CD4-positive, alpha-beta T cell (primary cell): ENCODE measurements at regions not wholly inside any gene's neighbourhood (a gene's known extent, or its start where the extent isn't known, plus 50 kb on each side); places are given as distances from the start of the nearest gene placed in this dataset.

Experiments used
- ATAC-seq: fragments of 200-7000 bp; cut with Tn5 transposase; one replicate; pipeline ENCODE4 v1.10.0; 2022; ENCODE audit warnings: mild to moderate bottlenecking; ENCODE audit not compliant: poor library complexity
- CTCF ChIA-PET: fragments of 350-600 bp; sonication (Branson Sonifier 250); formaldehyde crosslinking; loops from one replicate; lab custom pipeline; 2021; ENCODE audit warnings: antibody characterized with exemption, inconsistent platforms; lab: Charles Lee
- POLR2A ChIA-PET: fragments of 350-600 bp; sonication (Branson Sonifier 250); formaldehyde crosslinking; loops from one replicate; lab custom pipeline; 2021; ENCODE audit warnings: antibody characterized with exemption, inconsistent platforms; lab: Charles Lee
- DNase-seq, 14 experiments: peaks; one replicate each; pipeline ENCODE4 v3.0.0-alpha.2; 2013 to 2020; ENCODE audit warnings: mixed read lengths in 2 of 14
- H3K27ac ChIP-seq, 2 donors: one replicate each; pipeline versions ENCODE4 v1.5.1 to v1.7.0; 2013; ENCODE audit warnings: low read length in 2 of 2, low read depth in 1 of 2, mild to moderate bottlenecking in 1 of 2
- H3K27me3 ChIP-seq, 2 experiments: 1 replicate in 1 of 2; 2 replicates in 1 of 2; pipeline versions ENCODE4 v1.6.1 to v1.7.0; 2013; ENCODE audit warnings: low read length in 2 of 2, control low read depth in 1 of 2, mild to moderate bottlenecking in 1 of 2, moderate library complexity in 1 of 2; ENCODE audit not compliant: insufficient read depth in 2 of 2, control insufficient read depth in 1 of 2
- H3K36me3 ChIP-seq: one replicate; pipeline ENCODE4 v1.6.1; 2013; ENCODE audit warnings: low read length, control low read depth; ENCODE audit not compliant: insufficient read depth
- H3K4me1 ChIP-seq: one replicate; pipeline ENCODE4 v1.6.1; 2013; ENCODE audit warnings: low read length, control low read depth; ENCODE audit not compliant: insufficient read depth
- H3K4me3 ChIP-seq: one replicate; pipeline ENCODE4 v1.5.1; 2013; ENCODE audit warnings: mild to moderate bottlenecking, low read length, moderate library complexity
- H3K9me3 ChIP-seq, 2 experiments: 1 replicate in 1 of 2; 2 replicates in 1 of 2; pipeline versions ENCODE4 v1.6.1 to v1.7.0; 2013; ENCODE audit warnings: low read length in 2 of 2, mild to moderate bottlenecking in 2 of 2, control low read depth in 1 of 2, moderate library complexity in 1 of 2; ENCODE audit not compliant: control insufficient read depth in 1 of 2, insufficient read depth in 1 of 2
- H3K27ac Mint-ChIP-seq: one replicate; pipeline ENCODE4 v1.8.0; 2020; ENCODE audit warnings: mixed read lengths
- H3K27me3 Mint-ChIP-seq: one replicate; pipeline ENCODE4 v1.8.0; 2021; ENCODE audit warnings: mixed read lengths
- H3K36me3 Mint-ChIP-seq: one replicate; pipeline ENCODE4 v1.8.0; 2021; ENCODE audit warnings: low read depth, mixed read lengths
- H3K4me1 Mint-ChIP-seq: one replicate; pipeline ENCODE4 v1.8.0; 2021; ENCODE audit warnings: low read depth, mixed read lengths
- H3K4me3 Mint-ChIP-seq: one replicate; pipeline ENCODE4 v1.8.0; 2020; ENCODE audit warnings: mild to moderate bottlenecking, mixed read lengths
- H3K9me3 Mint-ChIP-seq: one replicate; pipeline ENCODE4 v1.8.0; 2020; ENCODE audit warnings: mixed read lengths
- intact Hi-C, 2 experiments: fragments of 100-400 bp; cut with DNase I in 1 of 2; cut with micrococcal nuclease in 1 of 2; formaldehyde crosslinking; loops; one replicate each; pipeline versions ENCODE4 v1.15.1 to v1.9.0; 2023 to 2025; cut with DNase I, micrococcal nuclease
- TF ChIP-seq, protein P1 (sequence below): fragments of 200-600 bp; IDR thresholded peaks from one replicate; pipeline ENCODE4 v1.8.0; 2022; ENCODE audit warnings: antibody characterized with exemption, mild to moderate bottlenecking

DNA sequence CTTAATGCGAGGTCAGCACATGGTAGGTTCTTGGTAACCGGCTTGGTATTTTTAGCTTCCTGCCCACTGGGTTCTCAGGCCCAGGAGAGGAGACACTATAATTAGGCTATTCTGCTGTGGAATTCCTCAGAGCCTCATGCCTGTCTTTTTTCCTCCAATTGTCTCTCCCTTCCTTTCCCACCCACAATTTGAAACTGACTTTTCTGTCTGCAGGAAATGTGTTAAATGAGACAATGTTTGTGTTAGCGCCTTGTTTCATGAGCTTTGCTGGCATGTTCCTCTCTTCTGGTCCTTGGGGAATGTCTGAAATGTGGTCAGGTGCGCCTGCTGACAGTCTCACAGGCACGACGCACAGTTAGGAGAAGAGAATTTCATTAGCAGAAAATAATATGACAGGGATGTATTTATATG lies 223.6 kb upstream of the CTNNB1 start:
- Histone ChIP-seq H3K27me3 (no peaks in the 10 kb centered on the region), H3K36me3 (no peaks in the 10 kb centered on the region), H3K27ac (no peak overlapping the region), H3K4me1 (peaks cover 5% of the 10 kb centered on the region), H3K9me3 (no peaks in the 10 kb centered on the region), H3K4me3 (no peak overlapping the region)
- no peak overlapping the region for H3K4me3 Mint-ChIP-seq
- POLR2A ChIA-PET: no interaction called here
- CTCF ChIA-PET: no interaction called here
- no peaks in the 10 kb centered on the region for H3K36me3 Mint-ChIP-seq
- intact Hi-C loops: no loop called here
- peaks cover 8% of the 10 kb centered on the region for H3K4me1 Mint-ChIP-seq
- TF ChIP-seq, protein P1, sequence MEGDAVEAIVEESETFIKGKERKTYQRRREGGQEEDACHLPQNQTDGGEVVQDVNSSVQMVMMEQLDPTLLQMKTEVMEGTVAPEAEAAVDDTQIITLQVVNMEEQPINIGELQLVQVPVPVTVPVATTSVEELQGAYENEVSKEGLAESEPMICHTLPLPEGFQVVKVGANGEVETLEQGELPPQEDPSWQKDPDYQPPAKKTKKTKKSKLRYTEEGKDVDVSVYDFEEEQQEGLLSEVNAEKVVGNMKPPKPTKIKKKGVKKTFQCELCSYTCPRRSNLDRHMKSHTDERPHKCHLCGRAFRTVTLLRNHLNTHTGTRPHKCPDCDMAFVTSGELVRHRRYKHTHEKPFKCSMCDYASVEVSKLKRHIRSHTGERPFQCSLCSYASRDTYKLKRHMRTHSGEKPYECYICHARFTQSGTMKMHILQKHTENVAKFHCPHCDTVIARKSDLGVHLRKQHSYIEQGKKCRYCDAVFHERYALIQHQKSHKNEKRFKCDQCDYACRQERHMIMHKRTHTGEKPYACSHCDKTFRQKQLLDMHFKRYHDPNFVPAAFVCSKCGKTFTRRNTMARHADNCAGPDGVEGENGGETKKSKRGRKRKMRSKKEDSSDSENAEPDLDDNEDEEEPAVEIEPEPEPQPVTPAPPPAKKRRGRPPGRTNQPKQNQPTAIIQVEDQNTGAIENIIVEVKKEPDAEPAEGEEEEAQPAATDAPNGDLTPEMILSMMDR: no peak
- peaks cover 24% of the 10 kb centered on the region for H3K27me3 Mint-ChIP-seq
- ATAC-seq (no peak), DNase-seq (no peak)
- no peaks in the 10 kb centered on the region for H3K9me3 Mint-ChIP-seq
- no peak overlapping the region for H3K27ac Mint-ChIP-seq

DNA sequence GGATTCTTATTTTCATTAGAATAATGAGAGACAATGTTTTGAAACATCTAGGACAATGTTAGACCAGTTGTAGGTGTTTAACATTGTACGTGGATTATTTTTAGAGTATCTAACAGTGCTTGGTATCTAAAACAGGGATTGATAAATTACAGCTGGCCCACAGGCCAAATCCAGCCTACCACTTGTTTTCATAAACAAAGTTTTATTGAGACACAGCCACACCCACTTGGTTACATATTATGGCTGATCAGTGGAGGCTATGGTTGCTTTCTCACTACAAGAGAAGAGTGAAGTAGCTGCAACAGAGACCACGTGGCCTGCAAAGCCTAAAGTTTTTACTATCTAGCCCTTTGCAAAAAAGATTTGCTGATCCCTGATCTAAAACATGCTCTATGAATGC lies 223.1 kb upstream of the CTNNB1 start:
- Histone ChIP-seq H3K9me3 (no peaks in the 10 kb centered on the region), H3K4me1 (peaks cover 1% of the 10 kb centered on the region), H3K36me3 (no peaks in the 10 kb centered on the region), H3K4me3 (no peak overlapping the region), H3K27me3 (no peaks in the 10 kb centered on the region), H3K27ac (no peak overlapping the region)
- no peaks in the 10 kb centered on the region for H3K9me3 Mint-ChIP-seq
- ATAC-seq: no peak
- no peak for DNase-seq
- no peak overlapping the region for H3K27ac Mint-ChIP-seq
- intact Hi-C loops: no loop called here
- H3K27me3 Mint-ChIP-seq: peaks cover 22% of the 10 kb centered on the region
- ChIA-PET POLR2A (no interaction called here), CTCF (no interaction called here)
- TF ChIP-seq, protein P1: no peak
- peaks cover 13% of the 10 kb centered on the region for H3K4me1 Mint-ChIP-seq
- no peak overlapping the region for H3K4me3 Mint-ChIP-seq
- no peaks in the 10 kb centered on the region for H3K36me3 Mint-ChIP-seq

DNA sequence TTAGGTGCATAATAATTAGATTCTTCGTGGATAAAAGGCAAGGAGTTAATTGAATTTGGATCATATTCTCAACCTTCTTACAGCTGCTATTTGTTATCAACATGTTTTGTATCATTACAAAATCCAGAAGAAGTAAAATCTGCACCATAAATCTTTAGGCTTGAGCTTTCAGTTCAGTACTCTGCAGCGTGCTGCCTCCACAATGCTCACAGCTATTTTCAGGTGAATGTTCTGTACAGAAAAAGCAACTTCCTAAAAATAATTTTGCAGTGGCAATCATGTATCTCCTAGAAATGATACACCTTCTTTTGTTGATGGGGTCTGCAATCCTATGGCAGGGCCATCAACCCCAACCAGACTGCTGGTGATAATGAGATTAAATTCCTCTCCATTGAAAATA lies 220.9 kb upstream of the CTNNB1 start:
- H3K27me3 ChIP-seq: peaks cover 0 to 8% of the 10 kb centered on the region in 2 experiments
- H3K36me3 ChIP-seq: no peaks in the 10 kb centered on the region
- Mint-ChIP-seq H3K36me3 (no peaks in the 10 kb centered on the region), H3K4me3 (no peak overlapping the region), H3K27ac (no peak overlapping the region), H3K9me3 (no peaks in the 10 kb centered on the region), H3K4me1 (peaks cover 10% of the 10 kb centered on the region), H3K27me3 (peaks cover 20% of the 10 kb centered on the region)
- ATAC-seq (no peak), DNase-seq (no peak)
- H3K9me3 ChIP-seq: no peaks in the 10 kb centered on the region
- CTCF ChIA-PET: no interaction called here
- H3K4me3 ChIP-seq: no peak overlapping the region
- H3K4me1 ChIP-seq: no peaks in the 10 kb centered on the region
- intact Hi-C loops: no loop called here
- no peak overlapping the region for H3K27ac ChIP-seq
- TF ChIP-seq, protein P1: no peak
- POLR2A ChIA-PET: no interaction called here
